ENCODE measurements at regions not wholly inside any gene's neighbourhood (a gene's known extent, or its start where the extent isn't known, plus 50 kb on each side); places are given as distances from the start of the nearest gene placed in this dataset.

DNA sequence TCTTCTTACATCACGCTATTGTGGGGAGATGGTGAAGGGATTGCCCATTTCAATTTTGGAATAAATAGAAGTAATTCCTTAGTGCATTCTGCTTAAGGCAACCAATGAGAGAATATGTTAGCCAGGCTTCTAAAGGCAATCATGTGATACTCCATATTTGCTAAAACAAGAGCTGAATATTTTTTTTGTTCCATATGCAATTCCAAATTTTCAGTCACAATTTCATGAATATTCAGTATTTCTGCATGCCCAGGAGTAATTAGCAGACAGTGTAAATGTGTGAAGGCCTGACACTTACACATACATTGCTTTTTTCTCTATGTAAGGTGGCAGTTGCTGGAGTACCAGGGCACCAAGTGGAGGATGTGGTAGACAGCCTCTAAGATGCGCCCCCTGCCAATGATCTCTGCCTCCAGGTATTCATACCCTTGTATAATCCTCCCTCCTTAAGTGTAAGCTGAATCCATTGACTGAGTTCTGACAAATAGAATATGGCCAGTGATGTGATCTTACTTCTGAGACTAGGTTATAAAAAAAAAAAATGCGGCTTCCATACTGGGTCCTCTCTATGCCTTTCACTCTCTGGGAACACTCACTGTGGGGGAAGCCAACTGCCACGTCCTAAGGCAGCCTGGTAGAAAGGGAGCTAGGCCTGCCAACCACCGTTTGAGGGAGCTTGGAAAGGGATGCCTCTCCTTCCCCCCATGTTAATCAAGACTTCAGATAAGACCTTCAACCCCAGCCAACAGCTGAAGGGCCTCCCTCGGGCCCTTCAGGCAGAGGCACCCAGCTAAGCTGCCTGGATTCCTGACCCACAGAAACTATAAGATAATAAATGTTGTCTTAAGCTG, 62.7 kb upstream of the PTGR2 start:
- Histone ChIP-seq H3K9me3 (ENCODE audit: control insufficient read depth, insufficient read depth, low read length) (no peaks in the 10 kb centered on the region), H3K27ac (ENCODE audit: low read depth, low read length) (no peak overlapping the region), H3K4me3 (ENCODE audit: low read length) (peak overlapping the region; percentile 81; the same call in 1 of the 2 replicates), H4K20me1 (ENCODE audit: control insufficient read depth, insufficient read depth, low read depth, low read length) (no peaks in the 10 kb centered on the region), H3K4me2 (ENCODE audit: low read length) (peak overlapping the region; percentile 77), H3K4me1 (ENCODE audit: control insufficient read depth, low read length) (peaks cover 43% of the 10 kb centered on the region), H3K27me3 (ENCODE audit: control insufficient read depth, low read length) (no peaks in the 10 kb centered on the region), H3F3A (ENCODE audit: control insufficient read depth, insufficient read depth) (peaks cover 7% of the 10 kb centered on the region), H3K9me2 (replicated peaks; ENCODE audit: control insufficient read depth, low read length) (no peaks in the 10 kb centered on the region), H3K36me3 (ENCODE audit: control insufficient read depth, low read length) (peaks cover 11% of the 10 kb centered on the region), H3K79me2 (ENCODE audit: control insufficient read depth, low read length) (peaks cover 42% of the 10 kb centered on the region)
- TF ChIP-seq EZH2phosphoT487 (IDR thresholded peaks at IDR 0.05; ENCODE audit: borderline replicate concordance, low read length): no peak
- TF ChIP-seq, protein P1, sequence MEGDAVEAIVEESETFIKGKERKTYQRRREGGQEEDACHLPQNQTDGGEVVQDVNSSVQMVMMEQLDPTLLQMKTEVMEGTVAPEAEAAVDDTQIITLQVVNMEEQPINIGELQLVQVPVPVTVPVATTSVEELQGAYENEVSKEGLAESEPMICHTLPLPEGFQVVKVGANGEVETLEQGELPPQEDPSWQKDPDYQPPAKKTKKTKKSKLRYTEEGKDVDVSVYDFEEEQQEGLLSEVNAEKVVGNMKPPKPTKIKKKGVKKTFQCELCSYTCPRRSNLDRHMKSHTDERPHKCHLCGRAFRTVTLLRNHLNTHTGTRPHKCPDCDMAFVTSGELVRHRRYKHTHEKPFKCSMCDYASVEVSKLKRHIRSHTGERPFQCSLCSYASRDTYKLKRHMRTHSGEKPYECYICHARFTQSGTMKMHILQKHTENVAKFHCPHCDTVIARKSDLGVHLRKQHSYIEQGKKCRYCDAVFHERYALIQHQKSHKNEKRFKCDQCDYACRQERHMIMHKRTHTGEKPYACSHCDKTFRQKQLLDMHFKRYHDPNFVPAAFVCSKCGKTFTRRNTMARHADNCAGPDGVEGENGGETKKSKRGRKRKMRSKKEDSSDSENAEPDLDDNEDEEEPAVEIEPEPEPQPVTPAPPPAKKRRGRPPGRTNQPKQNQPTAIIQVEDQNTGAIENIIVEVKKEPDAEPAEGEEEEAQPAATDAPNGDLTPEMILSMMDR (IDR thresholded peaks at IDR 0.05; ENCODE audit: low read depth, low read length, poor library complexity, severe bottlenecking): no peak

- Histone ChIP-seq H3F3A (ENCODE audit: control insufficient read depth, insufficient read depth) (peaks cover 7% of the 10 kb centered on the region), H3K9me3 (ENCODE audit: control insufficient read depth, insufficient read depth, low read length) (no peaks in the 10 kb centered on the region), H3K4me2 (ENCODE audit: low read length) (peak overlapping the region; percentile 77), H3K4me1 (ENCODE audit: control insufficient read depth, low read length) (peaks cover 48% of the 10 kb centered on the region), H4K20me1 (ENCODE audit: control insufficient read depth, insufficient read depth, low read depth, low read length) (no peaks in the 10 kb centered on the region), H3K9me2 (replicated peaks; ENCODE audit: control insufficient read depth, low read length) (no peaks in the 10 kb centered on the region), H3K27me3 (ENCODE audit: control insufficient read depth, low read length) (no peaks in the 10 kb centered on the region), H3K79me2 (ENCODE audit: control insufficient read depth, low read length) (peaks cover 48% of the 10 kb centered on the region), H3K27ac (ENCODE audit: low read depth, low read length) (no peak overlapping the region; the same call in 1 of the 2 replicates), H3K4me3 (ENCODE audit: low read length) (peak overlapping the region; percentile 81), H3K36me3 (ENCODE audit: control insufficient read depth, low read length) (peaks cover 17% of the 10 kb centered on the region)
- no peak for TF ChIP-seq EZH2phosphoT487 (IDR thresholded peaks at IDR 0.05; ENCODE audit: borderline replicate concordance, low read length)
- TF ChIP-seq, protein P1 (IDR thresholded peaks at IDR 0.05; ENCODE audit: low read depth, low read length, poor library complexity, severe bottlenecking): no peak
Measured at GRCh38 chr14:73788317-73788598, 63.4 kb upstream of the PTGR2 start.

DNA sequence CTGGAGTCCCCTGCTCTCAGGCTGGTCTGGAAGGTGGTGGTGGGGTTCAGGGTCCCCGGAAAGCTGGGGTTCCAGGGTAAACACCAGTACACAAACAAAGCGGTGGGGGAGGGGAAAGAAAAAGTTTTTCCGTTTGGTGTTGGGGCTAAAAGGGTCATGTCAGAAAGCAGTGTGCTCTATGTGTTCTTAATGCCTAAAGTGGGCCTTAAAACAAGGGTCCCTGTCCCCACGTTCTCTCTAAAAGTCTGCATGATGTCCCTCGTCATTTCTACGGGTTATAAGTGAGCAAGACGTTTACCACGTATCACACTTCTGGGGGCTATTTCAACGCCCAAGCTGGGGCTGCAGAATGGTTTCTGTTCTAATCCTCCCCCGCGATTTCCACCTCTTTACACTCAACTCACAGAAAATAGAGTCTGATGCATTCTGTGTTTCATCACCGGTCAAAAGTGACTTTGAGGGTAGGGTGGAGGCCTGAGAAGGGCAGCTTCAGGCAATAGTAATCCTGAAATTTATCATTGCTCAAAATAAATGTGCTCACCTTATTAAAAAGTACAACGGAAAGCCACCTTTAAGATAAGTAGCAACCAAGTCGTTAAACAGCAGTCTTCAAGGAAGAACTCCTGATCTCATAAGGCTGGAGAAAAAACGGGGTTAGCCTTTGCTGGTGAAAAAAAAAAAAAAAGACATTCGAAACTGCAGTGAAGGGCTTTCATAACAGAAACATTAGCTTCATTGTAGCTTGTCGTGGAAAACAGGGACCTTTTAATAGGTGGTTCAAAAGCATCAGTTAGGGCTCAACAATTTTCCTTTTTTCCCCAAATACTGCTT, 63.9 kb upstream of the PTGR2 start:
- H3K4me3 ChIP-seq (ENCODE audit: low read length): peak overlapping the region; percentile 81
- peaks cover 54% of the 10 kb centered on the region for H3K79me2 ChIP-seq (ENCODE audit: control insufficient read depth, low read length)
- H3K4me1 ChIP-seq (ENCODE audit: control insufficient read depth, low read length): peaks cover 53% of the 10 kb centered on the region
- H3K27me3 ChIP-seq (ENCODE audit: control insufficient read depth, low read length): no peaks in the 10 kb centered on the region
- H3K9me3 ChIP-seq (ENCODE audit: control insufficient read depth, insufficient read depth, low read length): no peaks in the 10 kb centered on the region
- H4K20me1 ChIP-seq (ENCODE audit: control insufficient read depth, insufficient read depth, low read depth, low read length): no peaks in the 10 kb centered on the region
- peak overlapping the region; percentile 82 for H3K27ac ChIP-seq (ENCODE audit: low read depth, low read length)
- TF ChIP-seq, protein P1 (IDR thresholded peaks at IDR 0.05; ENCODE audit: low read depth, low read length, poor library complexity, severe bottlenecking): no peak
- TF ChIP-seq EZH2phosphoT487 (IDR thresholded peaks at IDR 0.05; ENCODE audit: borderline replicate concordance, low read length): no peak
- H3K9me2 ChIP-seq (replicated peaks; ENCODE audit: control insufficient read depth, low read length): no peaks in the 10 kb centered on the region
- H3K36me3 ChIP-seq (ENCODE audit: control insufficient read depth, low read length): peaks cover 23% of the 10 kb centered on the region
- H3K4me2 ChIP-seq (ENCODE audit: low read length): peak overlapping the region; percentile 77
- peaks cover 7% of the 10 kb centered on the region for H3F3A ChIP-seq (ENCODE audit: control insufficient read depth, insufficient read depth)

Measured in DOHH2 (cell line).